ENCODE measurements at regions not wholly inside any gene's neighbourhood (a gene's known extent, or its start where the extent isn't known, plus 50 kb on each side); places are given as distances from the start of the nearest gene placed in this dataset.

DNA sequence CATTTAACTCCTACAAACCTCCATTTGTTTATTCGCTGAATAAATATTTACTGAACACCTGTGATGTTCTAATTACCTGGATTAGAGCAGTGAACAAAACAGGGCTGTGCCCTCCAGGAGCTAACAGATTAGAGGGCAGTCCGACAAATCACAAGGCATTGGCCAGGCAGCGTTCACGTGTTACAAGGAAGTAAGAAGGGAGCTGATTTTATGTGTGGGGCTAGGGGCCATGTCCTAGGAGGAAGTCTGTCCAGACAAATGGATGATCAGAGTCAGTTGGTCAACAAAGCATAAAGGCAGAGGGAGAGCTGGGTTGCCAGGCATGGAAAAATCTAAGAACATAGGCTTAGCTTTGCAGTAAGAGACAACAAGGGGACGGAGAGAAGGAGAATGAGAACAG, 57.3 kb upstream of the BACE2 start (continued):
- TF ChIP-seq CBX8 (IDR thresholded peaks at IDR 0.05; ENCODE audit: borderline replicate concordance, low read depth, low read length): no peak
- no peak for TF ChIP-seq JUND (IDR thresholded peaks at IDR 0.05; ENCODE audit: low read length)
- TF ChIP-seq, protein P1, sequence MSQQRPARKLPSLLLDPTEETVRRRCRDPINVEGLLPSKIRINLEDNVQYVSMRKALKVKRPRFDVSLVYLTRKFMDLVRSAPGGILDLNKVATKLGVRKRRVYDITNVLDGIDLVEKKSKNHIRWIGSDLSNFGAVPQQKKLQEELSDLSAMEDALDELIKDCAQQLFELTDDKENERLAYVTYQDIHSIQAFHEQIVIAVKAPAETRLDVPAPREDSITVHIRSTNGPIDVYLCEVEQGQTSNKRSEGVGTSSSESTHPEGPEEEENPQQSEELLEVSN (IDR thresholded peaks at IDR 0.05): no peak

All from H1 (cell line).